Fibroblast of villous mesenchyme (primary cell): ENCODE measurements at regions not wholly inside any gene's neighbourhood (a gene's known extent, or its start where the extent isn't known, plus 50 kb on each side); places are given as distances from the start of the nearest gene placed in this dataset.

Experiments
- DNase-seq: peaks from one replicate; pipeline ENCODE4 v3.0.0-alpha.2; 2010; ENCODE audit warnings: low read depth
- H3K4me3 ChIP-seq: 2 replicates; pipeline ENCODE4 v1.5.1; 2011; ENCODE audit warnings: low read depth, mild to moderate bottlenecking, low read length
- CTCF ChIP-seq: IDR thresholded peaks from 2 replicates; pipeline ENCODE4 v1.5.1; 2012; ENCODE audit warnings: low read depth, mild to moderate bottlenecking, low read length; ENCODE audit not compliant: insufficient read depth

- DNase-seq: no peak
- H3K4me3 ChIP-seq: no peak overlapping the region
- TF ChIP-seq CTCF: no peak
These were observed 535.6 kb downstream of the QKI start for GRCh38 chr6:163950159-163950558.

GRCh38 chr6:163949431-163949830 is 534.9 kb downstream of the QKI start:
- no peak for DNase-seq
- H3K4me3 ChIP-seq: no peak overlapping the region
- no peak for TF ChIP-seq CTCF

GRCh38 chr6:163948250-163948649 is 533.7 kb downstream of the QKI start:
- DNase-seq: no peak
- no peak for TF ChIP-seq CTCF
- no peak overlapping the region for H3K4me3 ChIP-seq

- no peak for DNase-seq
- TF ChIP-seq CTCF: no peak
- H3K4me3 ChIP-seq: no peak overlapping the region
These were observed 532.8 kb downstream of the QKI start for GRCh38 chr6:163947276-163947675.

- no peak for DNase-seq
These were observed 531.9 kb downstream of the QKI start for GRCh38 chr6:163946437-163946836.

GRCh38 chr6:163945808-163946207 is 531.3 kb downstream of the QKI start:
- TF ChIP-seq CTCF: no peak
- no peak overlapping the region for H3K4me3 ChIP-seq
- no peak for DNase-seq

More at GRCh38 chr6:163946437-163946836, 531.9 kb downstream of the QKI start:
- no peak overlapping the region for H3K4me3 ChIP-seq
- no peak for TF ChIP-seq CTCF

GRCh38 chr6:163944897-163945296 is 530.4 kb downstream of the QKI start:
- no peak for TF ChIP-seq CTCF
- no peak for DNase-seq
- H3K4me3 ChIP-seq: no peak overlapping the region
